HG03432 (cell line): ENCODE measurements at regions not wholly inside any gene's neighbourhood (a gene's known extent, or its start where the extent isn't known, plus 50 kb on each side); places are given as distances from the start of the nearest gene placed in this dataset.
"Not testable (repeated sequence)": the region's sequence is repeated elsewhere in the genome, so short reads cannot be mapped to it uniquely, and the experiment has no call there.

Experiments
- ATAC-seq: cut with Tn5 transposase; IDR thresholded peaks from one replicate; pipeline ENCODE4 v1.9.1; 2021; ENCODE audit warnings: mild to moderate bottlenecking, moderate library complexity; ENCODE audit not compliant: unreplicated experiment

DNA sequence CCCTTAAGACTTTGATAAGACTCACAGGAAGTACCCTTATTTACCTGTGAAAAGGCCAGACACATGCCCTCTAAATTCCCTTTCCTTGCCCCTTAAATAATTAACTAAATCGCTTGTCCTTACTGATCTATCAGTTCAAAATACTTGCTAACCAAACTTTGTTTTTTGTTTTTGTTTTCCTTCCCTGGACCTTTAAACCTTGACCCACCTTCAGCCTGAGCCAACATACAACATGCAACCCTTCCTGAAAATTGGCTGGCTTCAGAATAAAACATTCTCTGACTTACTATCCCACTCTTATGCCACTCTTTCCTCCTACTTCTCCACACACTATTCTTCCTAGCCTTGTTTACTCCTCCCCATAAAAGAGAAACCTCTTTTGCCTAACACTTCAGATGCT, 448.1 kb upstream of the TRAM1L1 start:
- ATAC-seq = no peak

DNA sequence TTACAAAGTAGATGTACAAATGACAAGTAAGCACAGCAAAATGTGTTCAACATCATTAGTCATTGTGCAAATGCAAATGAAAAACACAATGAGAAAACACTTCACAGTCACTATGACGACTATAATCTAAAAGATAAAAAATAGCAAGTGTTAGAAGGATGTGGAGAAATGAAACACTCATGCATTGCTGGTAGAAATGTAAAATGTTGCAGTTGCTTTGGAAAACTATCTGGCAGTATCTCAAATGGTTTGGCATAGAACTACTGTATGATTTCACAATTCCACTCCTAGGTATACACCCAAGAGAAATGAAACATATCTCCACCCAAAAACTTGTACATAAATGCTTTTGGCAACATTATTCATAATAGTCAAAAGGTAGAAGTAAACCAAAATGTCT, 459.7 kb upstream of the TRAM1L1 start:
- no peak for ATAC-seq

DNA sequence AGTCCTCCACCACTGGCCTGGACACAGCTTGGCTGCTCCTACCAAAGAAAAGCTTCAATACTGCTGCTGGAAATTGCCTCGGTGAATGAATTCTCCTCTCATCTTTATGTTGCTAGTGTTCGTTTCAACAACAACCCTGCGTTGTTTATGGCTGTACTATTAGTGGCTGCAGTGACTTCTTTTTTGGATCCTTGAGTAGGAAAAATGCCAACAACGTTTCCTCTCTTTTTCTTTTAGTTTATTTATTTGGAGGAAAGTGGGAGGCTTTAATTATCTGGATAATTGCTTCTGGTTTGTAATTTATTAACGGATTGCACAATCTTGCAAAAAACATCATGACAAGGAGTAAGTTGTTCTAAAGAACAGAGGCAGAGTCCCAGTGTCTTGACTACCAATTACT, 464.1 kb upstream of the TRAM1L1 start:
- no peak for ATAC-seq

DNA sequence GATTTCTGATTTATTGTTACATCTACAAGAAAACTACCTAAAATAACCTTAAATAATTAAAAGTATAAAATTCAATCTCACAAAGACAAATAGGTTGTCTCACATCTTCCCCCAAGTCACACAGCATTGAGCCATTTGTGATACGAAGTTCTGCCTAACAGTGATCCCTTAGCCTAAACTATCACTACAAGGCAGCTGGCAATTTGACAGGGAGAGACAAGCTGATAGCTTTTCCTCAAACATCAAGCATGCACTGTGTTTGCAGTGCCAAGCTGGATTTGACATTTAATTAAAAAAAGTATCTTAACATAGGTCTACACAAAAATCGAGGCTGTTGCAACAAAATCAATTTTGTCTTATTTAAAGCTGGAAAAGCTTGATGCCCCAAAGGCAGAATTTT, 464.7 kb upstream of the TRAM1L1 start:
- no peak for ATAC-seq

DNA sequence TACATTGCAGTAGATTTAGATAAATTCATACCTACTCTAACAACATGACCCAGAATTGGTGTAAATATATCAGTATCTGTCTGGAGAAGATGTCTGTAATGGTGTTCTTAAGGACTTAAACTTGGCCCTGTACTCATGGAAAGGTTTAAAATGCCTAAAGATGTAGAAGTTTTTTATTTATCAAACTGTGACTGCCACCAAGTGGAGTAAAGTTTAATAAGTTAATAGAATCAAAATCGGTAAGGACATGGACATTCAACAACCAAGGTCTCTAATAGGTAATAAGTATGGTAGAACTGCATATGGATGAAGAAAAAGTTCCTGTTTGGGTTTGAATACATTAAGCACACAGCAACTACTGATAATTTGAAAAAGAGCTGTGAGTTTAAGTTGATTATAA, 474.0 kb upstream of the NDST3 start:
- ATAC-seq = no peak

DNA sequence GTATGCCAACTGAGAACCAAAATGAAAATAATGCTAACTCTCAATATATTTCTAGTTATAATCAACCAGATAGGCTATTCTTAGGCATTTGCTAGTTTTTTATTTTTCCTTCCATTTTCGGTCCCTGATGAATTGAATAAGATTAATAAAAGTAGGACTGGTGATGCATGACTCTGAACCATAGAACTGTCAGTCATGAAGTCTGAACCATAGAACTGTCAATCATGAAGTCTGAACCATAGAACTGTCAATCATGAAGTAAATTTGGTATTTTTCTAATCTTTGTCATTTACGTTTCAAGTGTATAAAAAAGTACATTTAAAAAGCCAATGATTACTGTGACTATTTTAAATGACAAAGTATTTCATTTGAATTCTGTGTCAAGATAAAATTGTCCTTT, 460.2 kb upstream of the NDST3 start:
- ATAC-seq = no peak

DNA sequence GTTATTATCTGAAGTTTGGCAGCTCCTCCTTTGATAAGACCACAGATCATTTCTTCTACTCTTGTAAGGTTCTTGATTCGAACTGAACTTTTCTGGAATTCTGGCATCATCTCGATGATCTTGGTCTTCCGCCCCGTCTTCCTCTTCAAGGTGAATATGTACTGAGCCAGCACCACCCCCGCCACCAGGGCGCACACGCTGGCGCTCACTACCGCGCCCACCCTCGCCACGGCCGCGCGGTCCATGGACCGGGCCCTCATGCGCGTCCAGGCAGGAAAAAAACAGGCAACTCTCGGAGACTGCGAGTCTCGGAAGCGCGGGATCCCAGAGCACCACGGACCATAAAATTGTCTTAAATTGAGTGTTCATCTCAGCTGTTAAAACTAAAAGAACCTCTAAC, 458.4 kb upstream of the NDST3 start:
- ATAC-seq = no peak

DNA sequence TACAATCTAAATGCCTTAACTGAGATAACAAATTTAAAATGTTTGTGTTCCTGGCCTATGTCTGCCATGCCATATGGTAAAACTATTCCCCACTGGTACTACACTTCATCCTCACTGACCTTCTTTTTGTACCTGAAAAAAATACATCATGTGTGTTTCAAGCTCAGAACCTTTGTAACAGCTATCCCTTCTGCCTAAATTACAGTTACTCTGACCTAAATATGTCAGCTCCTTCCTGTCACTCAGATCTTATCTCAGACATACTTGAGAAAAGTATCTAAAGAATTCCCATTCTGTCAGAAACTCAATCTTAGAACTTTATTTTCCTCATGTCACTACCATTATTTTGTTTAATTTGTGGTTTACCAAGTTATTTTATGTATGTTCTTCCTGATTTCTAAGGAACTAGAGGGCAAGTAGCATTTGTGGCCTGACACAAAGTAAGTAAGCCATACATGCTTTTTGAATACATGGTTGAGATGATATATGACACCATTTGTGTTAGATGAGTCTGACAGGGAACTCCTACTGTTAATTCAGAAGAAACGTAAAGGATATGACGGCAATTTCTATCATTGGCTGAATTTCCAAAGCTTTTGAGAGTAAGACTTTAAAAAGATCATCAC, 456.5 kb upstream of the NDST3 start:
- no peak for ATAC-seq

DNA sequence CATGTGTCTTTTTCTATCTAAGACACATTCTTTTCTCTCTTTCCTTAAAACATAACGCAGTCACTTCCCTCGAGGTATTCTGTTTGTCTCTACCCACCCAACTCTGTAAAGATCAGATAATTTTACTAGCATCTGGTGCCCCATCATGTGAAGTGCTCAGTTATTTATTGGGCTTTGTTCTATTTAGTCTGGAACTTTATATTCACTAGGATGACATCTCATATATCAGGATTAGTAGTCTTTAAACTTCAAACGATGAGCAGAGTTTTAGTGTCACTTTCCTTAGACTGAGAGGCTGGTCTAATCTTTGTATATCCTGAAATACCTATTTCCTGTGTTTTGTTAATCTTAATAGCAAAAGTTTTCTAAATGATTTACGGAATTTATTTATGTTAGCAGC, 445.5 kb upstream of the NDST3 start:
- ATAC-seq = no peak

DNA sequence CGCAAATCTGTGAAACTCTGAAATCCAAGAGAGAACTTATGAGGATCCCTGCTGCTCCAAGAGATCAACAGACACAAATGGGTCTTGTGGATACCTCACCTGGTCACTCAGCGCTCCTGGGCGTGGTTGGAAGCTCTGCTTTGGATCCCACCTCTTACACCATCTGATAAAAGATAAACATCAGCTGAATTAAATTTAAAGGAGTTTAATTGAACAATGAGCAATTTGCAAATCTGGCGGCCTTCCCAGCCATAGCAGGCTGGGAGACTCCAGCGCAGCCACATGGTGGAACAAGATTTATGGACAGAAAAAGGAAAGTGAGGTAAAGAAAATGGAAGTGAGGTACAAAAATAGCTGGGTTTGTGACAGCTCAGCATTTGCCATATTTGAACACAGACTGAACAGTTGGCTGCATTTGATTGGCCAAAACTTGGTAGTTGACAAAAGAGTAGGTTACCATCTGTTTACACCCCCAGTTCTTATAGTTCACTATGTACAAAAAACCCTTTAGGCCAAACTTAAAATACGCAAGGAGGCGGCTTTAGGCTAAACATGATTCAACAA, 437.3 kb upstream of the NDST3 start:
- no peak for ATAC-seq

DNA sequence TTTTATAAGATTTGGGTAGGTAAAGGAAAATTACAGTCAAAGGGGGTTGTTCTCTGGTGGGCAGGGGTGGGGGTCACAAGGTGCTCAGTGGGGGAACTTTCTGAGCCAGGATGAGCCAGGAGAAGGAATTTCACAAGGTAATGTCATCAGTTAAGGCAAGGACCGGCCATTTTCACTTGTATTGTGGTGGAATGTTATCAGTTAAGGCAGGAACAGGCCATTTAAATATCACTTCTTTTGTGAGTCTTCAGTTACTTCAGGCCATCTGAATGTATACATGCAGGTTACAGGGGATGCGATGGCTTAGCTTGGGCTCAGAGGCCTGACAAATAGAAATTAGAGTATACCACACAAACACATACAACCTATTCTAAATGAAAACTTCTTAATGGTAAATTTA, 434.9 kb upstream of the NDST3 start:
- ATAC-seq = not testable (repeated sequence)

DNA sequence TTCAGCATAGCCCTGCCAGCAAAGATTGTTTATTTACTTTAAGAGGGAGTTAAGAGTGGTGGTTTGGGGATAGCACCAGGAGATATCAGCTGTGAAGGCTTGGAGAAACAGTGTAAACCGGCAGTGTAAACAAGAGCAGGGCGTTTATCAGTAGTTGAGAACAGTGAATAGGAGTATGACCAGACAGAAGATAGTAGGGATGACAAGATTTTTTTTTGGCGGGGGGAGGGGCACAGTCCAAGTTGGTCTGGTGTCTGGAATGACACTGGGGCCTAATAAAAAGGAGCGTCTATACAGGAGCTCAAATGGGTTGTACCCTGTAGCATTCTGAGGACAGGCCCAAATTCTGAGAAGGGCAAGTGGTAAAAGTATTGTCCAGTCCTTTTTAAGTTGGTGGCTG, 433.4 kb upstream of the NDST3 start:
- ATAC-seq = not testable (repeated sequence)

DNA sequence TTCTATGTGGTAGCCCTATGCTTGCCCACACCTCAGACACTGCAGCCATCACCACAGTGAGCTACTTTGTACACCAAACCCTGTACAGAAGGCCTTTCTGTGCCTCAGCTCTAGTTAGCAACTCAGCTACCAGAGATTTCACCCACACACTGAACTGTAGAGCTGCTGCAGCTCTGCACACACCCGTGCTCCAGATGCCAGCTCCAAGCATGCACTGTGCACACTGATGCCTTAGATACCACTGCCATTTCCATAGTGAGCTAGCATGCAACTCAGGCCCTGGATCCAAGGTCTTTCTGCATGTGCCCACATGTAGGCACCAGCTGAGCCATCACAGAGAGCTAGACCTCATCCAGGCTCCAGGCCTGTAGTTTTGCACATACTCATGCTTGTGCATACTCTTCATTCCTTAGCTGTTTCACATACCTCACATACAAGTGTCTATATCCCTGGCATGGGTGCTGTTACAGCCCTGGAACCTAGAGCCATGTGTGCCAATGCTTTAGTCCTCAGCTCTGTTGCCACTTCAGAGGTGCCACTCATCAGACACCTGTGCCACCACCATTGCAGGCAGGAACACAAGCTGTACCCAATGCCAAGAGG, 423.5 kb upstream of the NDST3 start:
- ATAC-seq = no peak

DNA sequence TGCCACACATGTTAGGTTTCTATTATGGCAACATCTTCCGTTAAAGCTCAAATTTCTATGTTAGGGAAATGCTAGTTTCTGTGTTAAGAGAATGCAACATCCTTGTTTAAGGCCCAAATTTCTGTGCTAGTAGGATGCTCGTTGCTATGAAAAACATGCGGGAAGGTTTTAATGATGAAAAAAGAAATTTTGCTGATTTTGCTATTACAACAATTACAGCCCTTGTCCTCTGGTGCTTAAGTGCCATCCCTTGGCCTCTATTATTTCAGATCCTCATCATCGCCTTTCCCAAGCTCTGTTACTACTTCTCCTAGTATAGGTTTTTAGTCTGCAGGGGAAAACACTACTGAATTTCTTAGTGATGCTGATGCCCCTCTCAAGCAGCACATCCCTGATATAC, 412.6 kb upstream of the NDST3 start:
- no peak for ATAC-seq

DNA sequence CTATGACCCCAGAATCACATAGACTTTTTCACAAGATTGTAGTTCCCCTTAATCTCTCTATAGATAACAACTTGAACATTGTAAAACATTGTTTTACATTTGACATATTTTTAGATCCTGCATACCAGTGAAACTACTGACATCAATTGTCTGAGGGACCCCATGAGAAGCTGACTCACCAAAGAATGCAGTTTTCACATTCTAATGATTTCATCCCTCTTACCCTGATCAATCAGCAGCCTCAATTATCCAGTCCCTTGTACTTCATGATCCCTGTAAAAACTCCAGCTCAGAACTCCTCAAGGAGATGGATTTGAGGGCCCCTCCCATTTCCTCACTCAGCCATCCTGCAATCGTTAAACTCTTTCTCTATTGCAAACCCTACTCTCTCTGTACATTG, 411.0 kb upstream of the NDST3 start:
- ATAC-seq = no peak

DNA sequence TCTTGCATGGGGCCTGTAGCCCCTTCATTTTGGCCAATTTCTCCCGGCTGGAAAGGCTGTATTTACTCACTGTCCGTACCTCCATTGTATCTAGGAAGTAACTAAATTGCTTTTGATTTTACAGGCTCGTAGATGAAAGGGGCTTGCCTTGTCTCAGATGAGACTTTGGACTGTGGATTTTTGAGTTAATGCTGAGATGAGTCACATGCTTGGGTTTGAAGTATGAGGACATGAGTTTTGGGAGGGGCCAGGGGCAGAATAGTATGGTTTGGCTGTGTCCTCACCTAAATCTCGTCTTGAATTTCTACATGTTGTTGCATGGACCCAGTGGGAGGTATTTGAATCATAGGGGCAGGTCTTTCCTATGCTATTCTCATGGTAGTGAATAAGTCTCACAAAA, 407.6 kb upstream of the NDST3 start:
- ATAC-seq = no peak

DNA sequence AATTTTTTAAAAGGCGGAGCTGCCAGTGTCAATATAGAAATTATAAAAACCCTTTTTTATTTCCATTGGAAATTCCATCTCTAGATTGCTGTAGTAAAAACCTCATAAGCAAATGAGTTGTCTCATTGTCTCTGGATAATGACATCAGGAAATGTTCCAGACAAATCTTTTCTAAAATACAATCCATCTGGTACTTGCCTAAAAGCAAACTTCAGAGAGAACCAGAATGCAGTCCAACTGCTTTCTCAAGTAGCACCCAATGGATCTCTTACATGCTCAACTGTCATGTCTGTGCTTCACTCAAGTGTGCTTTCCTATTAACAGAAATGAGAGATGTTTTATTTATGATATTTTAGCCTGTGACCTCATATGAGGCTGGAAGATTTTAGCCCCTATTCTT, 399.6 kb upstream of the NDST3 start:
- no peak for ATAC-seq

DNA sequence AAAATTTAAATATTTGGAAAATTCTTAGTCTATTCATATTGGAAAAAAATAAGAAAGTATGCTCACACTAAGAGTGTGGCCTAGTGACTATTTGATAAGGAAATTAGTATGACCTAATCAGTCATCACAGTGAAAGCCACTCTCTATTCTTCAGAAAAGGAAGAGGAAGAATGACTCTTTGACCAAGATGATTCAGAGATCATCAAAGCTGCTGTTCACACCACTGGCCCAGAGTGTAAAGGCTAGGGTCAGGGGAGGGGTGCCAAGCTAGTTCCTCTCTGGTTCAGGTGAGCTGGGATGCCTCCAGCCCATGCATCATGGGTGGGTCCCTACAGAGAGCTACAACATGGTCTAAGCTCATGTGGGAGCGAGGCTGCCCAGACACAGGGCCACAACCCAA, 396.9 kb upstream of the NDST3 start:
- no peak for ATAC-seq

DNA sequence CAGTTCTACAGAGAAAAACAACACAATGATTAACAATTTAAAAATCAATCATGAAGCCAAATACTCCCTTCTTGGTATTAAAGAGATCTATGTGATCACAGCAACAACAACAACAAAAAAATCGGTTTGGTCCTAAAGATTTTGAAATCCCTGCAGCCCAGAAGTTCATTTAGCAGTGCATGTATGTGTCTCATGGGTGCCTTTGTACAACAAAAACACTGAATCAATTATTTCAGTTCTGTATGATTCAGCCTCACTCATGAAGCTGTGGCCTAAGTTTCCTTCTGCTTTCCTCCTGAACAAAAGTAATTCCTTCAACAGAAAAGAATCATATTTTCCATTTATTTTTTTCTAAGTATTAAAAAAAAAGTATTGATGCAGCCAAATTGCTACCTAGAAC, 393.4 kb upstream of the NDST3 start:
- ATAC-seq = no peak

DNA sequence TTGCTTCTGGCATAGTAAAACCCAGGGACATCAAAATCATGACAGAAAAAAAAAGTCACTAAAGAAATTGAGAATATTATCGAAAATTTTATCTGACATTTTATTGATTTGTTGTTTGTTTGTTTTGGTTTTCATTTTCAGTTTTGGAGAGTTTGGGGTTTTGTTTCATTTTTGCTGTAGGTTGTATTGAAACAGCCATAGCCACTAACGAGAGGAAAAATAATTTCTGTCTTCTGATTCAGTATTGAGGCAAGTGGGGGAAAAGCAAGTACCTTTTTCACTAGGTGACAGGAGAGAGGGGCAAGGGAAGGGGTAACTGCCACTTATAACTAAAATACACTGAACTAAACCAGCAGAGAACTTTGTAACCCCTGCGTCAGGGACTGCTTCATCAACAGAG, 392.8 kb upstream of the NDST3 start:
- ATAC-seq = no peak

DNA sequence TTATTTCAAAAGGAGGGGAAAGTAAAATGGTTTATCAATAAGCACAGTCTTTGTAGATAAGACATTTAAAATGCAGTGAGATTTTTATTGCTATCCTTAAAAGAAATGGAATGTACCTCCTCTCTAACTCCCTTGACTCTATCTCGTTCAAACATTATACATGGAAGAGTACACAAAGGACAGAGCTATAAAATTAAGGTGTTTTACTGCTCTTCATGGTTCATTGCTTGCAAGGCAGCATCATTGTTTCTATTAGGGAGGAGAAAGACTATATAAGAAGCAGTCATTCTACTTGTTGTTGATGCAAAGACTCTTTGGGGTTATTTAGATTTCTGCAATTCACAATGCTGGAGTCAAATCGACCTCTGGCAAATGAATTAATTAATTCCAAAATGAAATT, 380.2 kb upstream of the NDST3 start:
- ATAC-seq = no peak

DNA sequence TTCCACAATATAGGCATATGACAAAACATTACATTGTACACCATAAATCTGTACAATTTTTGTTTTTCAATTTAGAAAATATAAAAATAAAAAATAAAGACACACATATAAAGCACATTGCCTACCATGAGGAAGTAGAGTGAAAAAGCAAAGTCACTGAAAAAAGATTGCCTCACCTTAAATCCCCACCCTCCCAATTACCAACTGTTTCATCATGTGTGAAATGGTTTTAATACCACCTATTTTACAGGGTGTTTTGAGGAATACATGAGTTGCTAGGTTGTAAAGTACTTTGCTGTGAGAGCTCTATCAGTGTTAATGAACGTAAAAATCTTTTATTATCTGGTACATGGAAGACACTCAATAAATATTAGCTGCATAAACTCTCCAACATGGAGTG, 373.6 kb upstream of the NDST3 start:
- no peak for ATAC-seq
